ENCODE measurements at regions not wholly inside any gene's neighbourhood (a gene's known extent, or its start where the extent isn't known, plus 50 kb on each side); places are given as distances from the start of the nearest gene placed in this dataset.
"Not testable (repeated sequence)": the region's sequence is repeated elsewhere in the genome, so short reads cannot be mapped to it uniquely, and the experiment has no call there.

- DNase-seq = no peak
Measured at GRCh38 chr2:102871707-102872106, 109.9 kb downstream of the TMEM182 start.

GRCh38 chr2:102872388-102872787 is 110.6 kb downstream of the TMEM182 start:
- DNase-seq = no peak

GRCh38 chr2:102879513-102879912 is 117.7 kb downstream of the TMEM182 start:
- DNase-seq = not testable (repeated sequence)

- DNase-seq = no peak
Measured at GRCh38 chr2:102880731-102881130, 118.9 kb downstream of the TMEM182 start.

GRCh38 chr2:102886216-102886893 is 124.5 kb downstream of the TMEM182 start:
- no peak for DNase-seq

GRCh38 chr2:102888514-102888913 is 126.7 kb downstream of the TMEM182 start:
- DNase-seq = no peak

GRCh38 chr2:102891296-102891695 is 129.5 kb downstream of the TMEM182 start:
- no peak for DNase-seq

- no peak for DNase-seq
Measured at GRCh38 chr2:102892698-102893310, 131.0 kb downstream of the TMEM182 start.

- DNase-seq = no peak
Measured at GRCh38 chr2:102893870-102894269, 132.0 kb downstream of the TMEM182 start.

GRCh38 chr2:102895376-102895775 is 133.5 kb downstream of the TMEM182 start:
- DNase-seq = no peak

- not testable (repeated sequence) for DNase-seq
Measured at GRCh38 chr2:102909240-102909639, 147.4 kb downstream of the TMEM182 start.

GRCh38 chr2:102910724-102911123 is 148.9 kb downstream of the TMEM182 start:
- no peak for DNase-seq

- DNase-seq = no peak
Measured at GRCh38 chr2:102915128-102915527, 153.3 kb downstream of the TMEM182 start.

GRCh38 chr2:102922321-102922720 is 160.5 kb downstream of the TMEM182 start:
- no peak for DNase-seq

GRCh38 chr2:102925003-102925402 is 163.2 kb downstream of the TMEM182 start:
- DNase-seq = no peak

- DNase-seq = no peak
Measured at GRCh38 chr2:102927854-102928267, 166.0 kb downstream of the TMEM182 start.

- no peak for DNase-seq
Measured at GRCh38 chr2:102929721-102930120, 167.9 kb downstream of the TMEM182 start.

GRCh38 chr2:102932501-102932900 is 170.7 kb downstream of the TMEM182 start:
- no peak for DNase-seq

- no peak for DNase-seq
Measured at GRCh38 chr2:102939207-102939606, 177.4 kb downstream of the TMEM182 start.

GRCh38 chr2:102940684-102941083 is 178.9 kb downstream of the TMEM182 start:
- DNase-seq = no peak

GRCh38 chr2:102942107-102942506 is 180.3 kb downstream of the TMEM182 start:
- no peak for DNase-seq

GRCh38 chr2:102943251-102943650 is 181.4 kb downstream of the TMEM182 start:
- no peak for DNase-seq

- no peak for DNase-seq
Measured at GRCh38 chr2:102950371-102950946, 188.6 kb downstream of the TMEM182 start.

Data from amygdala (tissue), 56 donors.